GM21576 (cell line): ENCODE measurements at regions not wholly inside any gene's neighbourhood (a gene's known extent, or its start where the extent isn't known, plus 50 kb on each side); places are given as distances from the start of the nearest gene placed in this dataset.
"Not testable (repeated sequence)": the region's sequence is repeated elsewhere in the genome, so short reads cannot be mapped to it uniquely, and the experiment has no call there.

Experiments
- ATAC-seq: cut with Tn5 transposase; IDR thresholded peaks from one replicate; pipeline ENCODE4 v1.9.1; 2021; ENCODE audit warnings: mild to moderate bottlenecking, moderate library complexity; ENCODE audit not compliant: unreplicated experiment

GRCh38 chr15:35286721-35287120 is 201.6 kb upstream of the NANOGP8 start:
- no peak for ATAC-seq

- no peak for ATAC-seq
Measured at GRCh38 chr15:35282965-35283496, 197.9 kb upstream of the NANOGP8 start.

- ATAC-seq = no peak
Measured at GRCh38 chr15:35281515-35281914, 196.4 kb upstream of the NANOGP8 start.

- no peak for ATAC-seq
Measured at GRCh38 chr15:35279811-35280210, 194.7 kb upstream of the NANOGP8 start.

GRCh38 chr15:35271371-35272043 is 186.4 kb upstream of the NANOGP8 start:
- no peak for ATAC-seq

GRCh38 chr15:35260941-35261340 is 175.8 kb upstream of the NANOGP8 start:
- ATAC-seq = no peak

- ATAC-seq = not testable (repeated sequence)
Measured at GRCh38 chr15:35260274-35260673, 175.2 kb upstream of the NANOGP8 start.

GRCh38 chr15:35256551-35256950 is 171.5 kb upstream of the NANOGP8 start:
- ATAC-seq = no peak

GRCh38 chr15:35256141-35256540 is 171.0 kb upstream of the NANOGP8 start:
- no peak for ATAC-seq

- ATAC-seq = not testable (repeated sequence)
Measured at GRCh38 chr15:35254908-35255307, 169.8 kb upstream of the NANOGP8 start.

GRCh38 chr15:35254062-35254461 is 169.0 kb upstream of the NANOGP8 start:
- no peak for ATAC-seq

GRCh38 chr15:35252351-35252865 is 167.3 kb upstream of the NANOGP8 start:
- ATAC-seq = no peak

- no peak for ATAC-seq
Measured at GRCh38 chr15:35247150-35247549, 162.1 kb upstream of the NANOGP8 start.

- no peak for ATAC-seq
Measured at GRCh38 chr15:35246451-35246850, 161.4 kb upstream of the NANOGP8 start.

- ATAC-seq = not testable (repeated sequence)
Measured at GRCh38 chr15:35245681-35246080, 160.6 kb upstream of the NANOGP8 start.

- no peak for ATAC-seq
Measured at GRCh38 chr15:35244227-35244626, 159.1 kb upstream of the NANOGP8 start.

- no peak for ATAC-seq
Measured at GRCh38 chr15:35243758-35244157, 158.7 kb upstream of the NANOGP8 start.

- not testable (repeated sequence) for ATAC-seq
Measured at GRCh38 chr15:35239693-35240092, 154.6 kb upstream of the NANOGP8 start.

- not testable (repeated sequence) for ATAC-seq
Measured at GRCh38 chr15:35238448-35238847, 153.4 kb upstream of the NANOGP8 start.

GRCh38 chr15:35229085-35229484 is 144.0 kb upstream of the NANOGP8 start:
- ATAC-seq = no peak

- ATAC-seq = no peak
Measured at GRCh38 chr15:35218215-35218614, 133.1 kb upstream of the NANOGP8 start.

GRCh38 chr15:35215093-35215492 is 130.0 kb upstream of the NANOGP8 start:
- ATAC-seq = no peak
